GM19023 (cell line): ENCODE measurements at regions not wholly inside any gene's neighbourhood (a gene's known extent, or its start where the extent isn't known, plus 50 kb on each side); places are given as distances from the start of the nearest gene placed in this dataset.
"Not testable (repeated sequence)": the region's sequence is repeated elsewhere in the genome, so short reads cannot be mapped to it uniquely, and the experiment has no call there.

ENCODE experiments used
- ATAC-seq: cut with Tn5 transposase; IDR thresholded peaks from one replicate; pipeline ENCODE4 v1.9.1; 2021; ENCODE audit warnings: mild to moderate bottlenecking, moderate library complexity; ENCODE audit not compliant: unreplicated experiment

- not testable (repeated sequence) for ATAC-seq
Observed at GRCh38 chr20:26373066-26373465, 676.4 kb upstream of the ZNF337 start.

GRCh38 chr20:26354511-26354910 is 657.9 kb upstream of the ZNF337 start:
- no peak for ATAC-seq

- ATAC-seq, result no peak
Observed at GRCh38 chr20:26347396-26347795, 650.7 kb upstream of the ZNF337 start.

- ATAC-seq, result not testable (repeated sequence)
Observed at GRCh38 chr20:26340460-26341065, 643.9 kb upstream of the ZNF337 start.

- no peak for ATAC-seq
Observed at GRCh38 chr20:26324177-26324576, 627.5 kb upstream of the ZNF337 start.

- ATAC-seq, result no peak
Observed at GRCh38 chr20:26315054-26315453, 618.4 kb upstream of the ZNF337 start.

GRCh38 chr20:26309720-26310119 is 613.1 kb upstream of the ZNF337 start:
- ATAC-seq, result not testable (repeated sequence)

- ATAC-seq, result no peak
Observed at GRCh38 chr20:26308961-26309360, 612.3 kb upstream of the ZNF337 start.

GRCh38 chr20:26295006-26295405 is 598.4 kb upstream of the ZNF337 start:
- ATAC-seq, result no peak

GRCh38 chr20:26288379-26289061 is 591.9 kb upstream of the ZNF337 start:
- not testable (repeated sequence) for ATAC-seq

- no peak for ATAC-seq
Observed at GRCh38 chr20:26279238-26279637, 582.6 kb upstream of the ZNF337 start.

GRCh38 chr20:26277339-26277738 is 580.7 kb upstream of the ZNF337 start:
- ATAC-seq, result no peak

- ATAC-seq, result no peak
Observed at GRCh38 chr20:26276554-26277210, 580.0 kb upstream of the ZNF337 start.

GRCh38 chr20:26268762-26269161 is 572.1 kb upstream of the ZNF337 start:
- ATAC-seq, result not testable (repeated sequence)

- ATAC-seq, result not testable (repeated sequence)
Observed at GRCh38 chr20:26260925-26261324, 564.3 kb upstream of the ZNF337 start.

GRCh38 chr20:26252311-26252975 is 555.8 kb upstream of the ZNF337 start:
- not testable (repeated sequence) for ATAC-seq

GRCh38 chr20:26251376-26251775 is 554.7 kb upstream of the ZNF337 start:
- not testable (repeated sequence) for ATAC-seq

- not testable (repeated sequence) for ATAC-seq
Observed at GRCh38 chr20:26250249-26251114, 553.8 kb upstream of the ZNF337 start.

GRCh38 chr20:26243731-26244130 is 547.1 kb upstream of the ZNF337 start:
- ATAC-seq, result no peak

GRCh38 chr20:26220609-26221008 is 524.0 kb upstream of the ZNF337 start:
- not testable (repeated sequence) for ATAC-seq

GRCh38 chr20:26219546-26219945 is 522.9 kb upstream of the ZNF337 start:
- not testable (repeated sequence) for ATAC-seq
